Esophagus mucosa (tissue), 1 donor: ENCODE measurements at regions not wholly inside any gene's neighbourhood (a gene's known extent, or its start where the extent isn't known, plus 50 kb on each side); places are given as distances from the start of the nearest gene placed in this dataset.

ENCODE experiments used
- ATAC-seq: fragments of 200-7000 bp; cut with Tn5 transposase; one replicate; pipeline ENCODE4 v1.9.1; 2020
- donor health status: DM: yes; HTN: yes; CAD: no.

DNA sequence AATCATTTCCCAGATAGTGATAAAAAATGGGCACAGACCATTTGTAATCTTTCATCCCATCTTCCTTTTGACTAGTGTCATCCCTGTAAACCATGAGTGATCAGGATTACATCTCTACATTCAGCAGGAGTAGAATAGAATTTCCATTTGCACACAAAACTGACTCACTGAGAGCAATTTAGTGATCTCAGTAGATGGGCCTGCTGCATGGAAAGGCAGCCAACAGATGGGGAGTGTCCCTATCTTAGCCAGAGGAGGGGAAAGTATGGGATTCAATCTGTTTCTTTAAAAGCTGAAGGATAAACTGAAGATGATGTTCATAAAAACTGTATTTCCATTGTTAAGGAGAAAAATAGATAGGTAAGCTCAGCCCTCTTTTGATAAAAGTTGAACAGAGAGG, 441.7 kb downstream of the ZNF521 start:
- no peak for ATAC-seq

- ATAC-seq, result no peak
These were observed 438.3 kb downstream of the ZNF521 start for GRCh38 chr18:24913507-24914170.

- ATAC-seq, result no peak
These were observed 437.8 kb downstream of the ZNF521 start for GRCh38 chr18:24914171-24914525.

DNA sequence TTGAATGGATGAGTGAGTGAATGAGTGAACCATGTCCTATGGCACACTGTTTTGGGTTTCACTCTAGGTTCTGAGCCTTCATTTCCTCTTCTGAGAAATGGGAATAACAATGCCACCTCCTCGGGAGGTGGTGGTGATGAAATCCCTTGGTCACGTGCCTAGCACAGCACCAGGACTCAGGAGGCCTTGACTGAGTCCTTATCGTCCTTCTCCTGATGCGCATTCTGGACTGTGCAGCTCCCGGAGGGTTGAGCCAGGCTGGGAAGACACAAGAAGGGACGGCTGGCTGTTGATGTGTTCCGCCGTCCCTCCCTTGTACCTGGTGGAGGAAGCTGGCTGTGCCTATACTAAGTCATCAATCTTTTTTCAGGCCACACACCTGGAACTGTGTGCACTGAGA, 437.3 kb downstream of the ZNF521 start:
- ATAC-seq, result no peak

- no peak for ATAC-seq
These were observed 436.4 kb downstream of the ZNF521 start for GRCh38 chr18:24915547-24915946.

DNA sequence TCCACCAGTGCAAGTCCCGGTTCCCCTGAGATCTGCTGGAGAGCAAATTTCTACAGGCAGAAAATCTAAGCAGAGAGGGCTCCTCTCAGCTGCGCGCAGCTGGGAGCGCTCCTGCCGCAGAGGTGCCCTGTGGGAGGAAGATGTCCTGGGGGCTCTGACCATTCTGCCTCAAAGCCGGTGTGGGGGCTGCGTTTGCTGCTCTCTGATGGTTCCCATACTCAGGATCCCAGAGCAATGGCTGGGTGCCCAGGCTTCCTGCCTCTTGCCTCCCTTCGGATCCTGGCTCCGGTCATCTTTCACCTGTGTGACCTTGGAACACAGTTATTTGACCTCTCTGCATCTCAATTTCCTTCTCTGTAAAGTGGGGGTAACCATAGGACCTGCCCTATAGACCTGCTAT, 434.2 kb downstream of the ZNF521 start:
- ATAC-seq, result no peak

DNA sequence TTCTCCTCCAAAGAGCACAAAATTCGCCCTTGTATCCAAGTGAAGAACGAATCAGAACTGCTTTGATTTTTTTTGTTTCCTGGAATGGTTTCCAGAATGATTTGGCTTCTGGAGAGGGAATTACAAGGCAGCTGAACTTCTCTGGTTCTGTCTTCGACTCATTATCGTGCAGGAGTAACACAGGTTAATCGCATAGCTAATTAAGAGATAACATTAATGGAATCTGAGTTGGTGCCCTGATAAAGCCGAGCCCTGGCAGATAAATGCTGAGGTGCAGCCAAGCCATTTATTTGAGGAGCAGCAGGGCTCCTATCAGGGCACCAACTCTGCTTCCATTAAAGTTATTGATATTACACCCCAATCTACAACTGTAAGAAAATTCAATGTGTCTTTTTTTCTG, 433.7 kb downstream of the ZNF521 start:
- ATAC-seq, result no peak

DNA sequence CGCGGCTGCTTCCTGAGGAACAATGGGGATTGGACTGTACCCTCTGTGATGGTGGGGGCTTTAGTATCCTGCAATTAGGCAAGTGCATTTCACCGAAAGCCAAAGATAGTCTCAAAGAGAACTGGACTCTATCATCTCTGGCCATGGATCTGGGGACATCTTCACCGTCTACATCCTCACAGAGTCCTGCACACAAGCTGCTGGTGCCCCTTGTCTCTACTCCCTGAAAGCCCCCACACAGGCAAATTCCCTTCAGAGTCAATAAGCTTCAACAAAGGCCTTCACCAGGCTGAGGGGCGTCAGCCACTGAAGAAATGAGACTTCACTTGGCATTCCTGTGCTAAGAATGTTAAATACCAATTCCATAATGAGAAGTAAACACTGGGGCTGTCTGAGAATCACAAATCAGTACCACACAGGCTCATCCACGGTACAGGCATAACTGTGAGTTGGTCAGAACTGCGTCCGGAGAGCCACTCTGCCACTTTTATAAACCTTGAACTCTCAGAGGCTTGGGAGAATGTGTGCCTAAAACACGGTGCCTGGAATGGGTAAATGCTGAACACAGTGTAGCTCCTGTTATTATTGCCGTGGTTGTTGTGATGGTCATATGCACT, 432.7 kb downstream of the ZNF521 start:
- ATAC-seq, result no peak

DNA sequence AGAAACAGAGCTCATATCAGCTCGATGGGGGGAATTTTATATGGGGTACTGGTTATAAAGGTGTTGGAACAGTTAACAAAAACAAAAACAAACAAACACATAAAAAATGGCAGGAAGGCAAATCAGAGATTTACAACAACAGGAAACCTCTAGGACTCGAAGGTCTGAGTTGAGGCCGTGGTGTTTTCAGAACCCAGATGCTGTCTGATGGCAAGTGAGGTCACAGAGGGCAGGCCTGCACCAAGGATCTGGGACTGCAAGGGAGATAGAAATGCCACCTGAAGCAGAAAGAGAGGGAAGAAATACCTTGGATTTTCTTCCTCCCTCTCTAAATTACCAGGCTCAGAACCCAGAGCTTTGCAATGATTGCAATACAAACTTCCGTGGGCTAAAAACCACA, 429.5 kb downstream of the ZNF521 start:
- no peak for ATAC-seq

DNA sequence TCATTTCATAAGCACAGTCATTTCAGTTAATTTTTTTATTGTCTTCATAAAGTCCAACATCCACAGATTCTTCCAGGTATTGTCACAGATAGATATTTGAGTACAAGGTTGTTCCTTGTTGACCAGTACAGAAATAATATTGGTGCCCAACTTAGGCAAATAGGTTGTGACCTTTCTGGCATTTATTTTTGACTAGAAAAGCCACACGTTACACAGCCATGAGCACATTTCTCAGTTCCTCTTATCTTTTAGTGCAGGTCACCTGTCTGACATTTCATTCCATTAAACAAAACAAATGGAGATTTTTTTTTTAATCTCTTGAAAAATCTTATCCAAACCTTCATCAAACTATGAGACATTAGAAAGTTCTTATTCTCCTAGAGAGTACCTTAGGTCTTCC, 428.8 kb downstream of the ZNF521 start:
- no peak for ATAC-seq

DNA sequence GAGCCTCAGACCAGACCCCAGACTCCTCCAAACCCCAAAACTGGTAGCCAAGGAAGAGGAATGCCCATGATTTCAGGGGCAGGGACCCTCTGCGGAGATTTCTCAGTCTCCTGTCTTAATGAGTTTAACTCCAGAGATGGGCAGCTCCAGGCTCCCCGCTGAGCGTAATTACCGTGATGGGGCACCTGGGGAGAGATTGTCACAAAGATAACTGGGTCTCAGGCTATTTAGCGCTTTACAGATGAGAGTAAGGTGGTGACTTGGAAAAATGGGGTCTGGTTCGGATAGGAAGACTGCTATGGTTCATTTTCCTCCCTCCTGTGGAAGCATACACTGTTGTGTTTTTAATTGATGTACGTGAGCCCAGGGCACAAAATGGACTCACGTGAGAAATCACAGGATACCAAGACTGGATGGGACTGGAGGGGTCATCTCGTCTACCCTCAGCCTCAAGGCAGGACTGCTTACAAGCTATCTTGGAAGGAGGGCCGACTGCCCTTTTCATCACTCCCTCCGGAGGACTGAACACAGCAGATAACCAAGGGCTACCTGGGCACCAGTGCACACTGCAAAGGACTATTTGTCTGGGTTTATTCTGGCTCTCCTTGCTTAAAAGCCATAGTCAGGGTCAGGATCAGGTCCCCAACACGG, 427.8 kb downstream of the ZNF521 start:
- no peak for ATAC-seq

DNA sequence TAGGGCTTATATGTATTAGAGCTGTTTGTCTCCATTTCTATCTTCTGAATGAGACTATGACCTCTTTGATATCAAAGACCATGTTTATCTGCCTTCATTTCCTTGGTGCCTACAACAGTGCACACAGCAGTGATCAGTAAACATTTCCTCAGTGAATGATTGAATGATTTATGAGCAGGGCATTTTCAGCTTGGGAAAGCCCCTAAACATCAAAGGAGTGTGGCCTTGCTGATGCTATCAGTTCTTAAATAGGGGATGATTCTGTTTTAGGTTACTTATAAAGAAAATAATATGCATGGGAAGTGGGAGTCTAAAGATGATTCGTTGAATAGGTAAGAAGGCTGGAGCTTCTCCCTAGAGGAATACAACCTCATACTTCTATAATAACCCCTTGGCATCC, 425.3 kb downstream of the ZNF521 start:
- ATAC-seq, result no peak

GRCh38 chr18:24928301-24928878, 423.6 kb downstream of the ZNF521 start:
- no peak for ATAC-seq

DNA sequence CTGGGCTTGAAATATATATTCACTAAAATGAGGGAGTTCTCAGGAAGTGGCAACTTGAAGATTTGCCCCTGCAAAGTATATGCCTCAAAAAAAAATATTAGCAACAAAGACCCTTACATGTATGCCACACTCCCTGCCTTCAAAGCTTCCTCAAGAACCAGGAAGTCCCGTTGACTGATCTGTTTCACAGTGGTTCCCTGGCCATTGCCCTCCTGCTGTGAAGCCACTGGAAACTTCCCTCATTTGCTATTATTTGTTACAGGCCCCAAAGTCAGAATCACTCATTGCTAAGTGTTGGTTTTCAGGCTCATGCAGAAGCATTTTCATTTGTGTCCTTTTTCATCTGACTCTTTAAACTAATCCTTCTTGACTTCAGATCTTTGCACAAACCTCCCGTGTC, 421.5 kb downstream of the ZNF521 start:
- no peak for ATAC-seq

DNA sequence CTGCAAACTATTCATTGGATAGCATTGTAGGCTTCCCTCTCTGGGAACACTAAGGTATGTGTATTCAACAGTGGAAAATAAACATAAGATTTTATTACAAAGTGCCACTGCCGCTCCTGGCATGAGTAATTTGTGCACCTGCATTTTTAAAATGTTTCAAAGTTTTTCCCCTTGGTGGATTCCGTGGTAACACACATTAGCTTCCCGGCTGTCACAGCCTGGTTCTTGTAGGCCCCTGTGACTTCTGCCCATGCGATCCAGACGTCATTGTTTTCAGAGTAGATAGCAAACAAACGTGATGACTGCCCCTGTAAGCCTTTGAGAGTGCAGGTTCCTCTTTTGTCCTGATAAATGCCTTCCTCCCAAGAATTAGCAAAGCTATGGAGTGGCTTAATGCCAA, 421.0 kb downstream of the ZNF521 start:
- no peak for ATAC-seq

DNA sequence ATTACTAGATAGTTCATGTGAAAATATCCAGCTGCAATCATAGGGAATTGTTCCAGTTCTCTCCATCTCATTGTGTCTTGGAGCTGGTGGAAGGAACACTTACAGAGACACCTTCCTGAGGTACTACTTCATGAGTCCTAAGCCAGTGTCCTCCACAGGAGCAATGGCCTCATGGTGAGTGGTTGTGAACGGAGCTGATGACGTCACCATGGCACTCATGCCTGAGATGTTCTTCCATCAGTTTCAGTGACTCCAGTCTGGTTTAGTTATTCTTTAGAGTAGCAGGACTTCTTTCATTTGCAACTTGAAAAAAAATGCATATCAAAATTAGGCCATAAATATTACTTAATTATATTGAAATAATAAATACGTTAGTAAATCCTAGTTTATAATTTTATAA, 418.6 kb downstream of the ZNF521 start:
- ATAC-seq, result no peak

GRCh38 chr18:24934258-24934932, 417.6 kb downstream of the ZNF521 start:
- ATAC-seq, result no peak

GRCh38 chr18:24935008-24935407, 417.0 kb downstream of the ZNF521 start:
- ATAC-seq, result no peak

- ATAC-seq, result no peak
These were observed 416.1 kb downstream of the ZNF521 start for GRCh38 chr18:24935896-24936295.

GRCh38 chr18:24936691-24937090, 415.3 kb downstream of the ZNF521 start:
- no peak for ATAC-seq

DNA sequence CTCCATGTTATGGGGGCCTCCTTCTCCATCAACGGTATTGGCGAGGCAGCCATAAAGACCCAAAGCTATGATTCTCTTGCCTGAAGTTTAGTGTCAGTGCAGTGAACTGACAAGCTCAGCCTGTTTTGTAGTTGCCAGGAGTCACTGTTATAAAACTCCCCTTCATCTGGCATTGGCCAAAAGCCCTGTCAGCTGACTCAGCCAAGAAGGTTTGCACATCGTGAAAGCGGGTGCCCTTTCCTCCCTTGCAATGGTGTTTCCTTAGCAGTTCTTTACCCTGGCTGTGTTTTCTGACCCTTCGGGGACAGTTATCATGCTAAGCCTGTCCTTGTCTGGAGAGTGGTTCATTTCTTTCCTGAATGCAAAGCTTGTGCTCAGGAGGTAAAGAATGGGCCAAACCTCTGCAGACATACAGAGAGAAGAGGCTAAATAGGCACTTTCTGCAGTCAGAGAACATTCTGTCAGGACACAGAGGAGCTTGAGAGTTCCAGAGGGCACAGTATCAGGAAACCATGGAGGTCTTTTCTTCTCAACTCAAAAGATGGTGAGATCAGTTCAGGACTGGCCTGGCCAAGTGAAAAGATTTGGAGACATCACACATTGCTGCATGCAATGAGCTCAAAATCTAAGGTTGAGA, 414.2 kb downstream of the ZNF521 start:
- no peak for ATAC-seq

DNA sequence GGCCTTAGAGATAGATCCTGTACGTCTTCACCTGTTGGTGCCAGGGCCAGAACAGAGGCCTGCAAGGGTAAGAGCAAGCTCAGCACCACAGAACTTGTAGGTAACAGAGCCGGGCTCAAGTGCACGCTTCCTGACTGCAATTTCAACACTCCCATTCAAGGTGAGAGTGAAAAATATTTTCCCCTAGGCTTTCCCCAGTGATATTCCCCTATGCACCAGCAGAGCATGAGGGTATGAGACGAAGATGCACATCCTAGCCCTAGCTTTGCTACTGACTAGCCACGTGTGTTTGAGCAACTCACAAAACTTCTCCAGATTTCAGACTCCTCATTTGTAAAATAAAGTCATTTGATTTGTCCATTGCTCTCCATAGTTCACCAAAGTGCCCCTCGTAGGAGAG, 411.6 kb downstream of the ZNF521 start:
- no peak for ATAC-seq
